Neural progenitor cell (in vitro differentiated cells): ENCODE measurements at regions not wholly inside any gene's neighbourhood (a gene's known extent, or its start where the extent isn't known, plus 50 kb on each side); places are given as distances from the start of the nearest gene placed in this dataset.

Experiments
- CTCF ChIP-seq: fragments of 200-600 bp; sonication (generic); IDR thresholded peaks from 2 replicates; pipeline ENCODE4 v1.5.1; 2017; ENCODE audit warnings: antibody characterized with exemption, mild to moderate bottlenecking
- EZH2 ChIP-seq: fragments of 200-600 bp; sonication (generic); IDR thresholded peaks from 2 replicates; pipeline ENCODE4 v1.6.1; 2017; ENCODE audit warnings: antibody characterized with exemption, mild to moderate bottlenecking, moderate library complexity

GRCh38 chr14:85124631-85125290 is 405.2 kb upstream of the FLRT2 start:
- TF ChIP-seq CTCF (no peak), EZH2 (no peak)
